ENCODE measurements at regions not wholly inside any gene's neighbourhood (a gene's known extent, or its start where the extent isn't known, plus 50 kb on each side); places are given as distances from the start of the nearest gene placed in this dataset.

GRCh38 chrX:39689376-39690104, 408.2 kb downstream of the BCOR start:
- TF ChIP-seq LCOR (CRISPR knock-in tag; IDR thresholded peaks at IDR 0.05) (no peak), SRSF1 (IDR thresholded peaks at IDR 0.05; ENCODE audit: low read depth, low read length) (no peak)
- ChIA-PET POLR2A (interaction anchor here (0.6 to 0.7 kb wide), 3 partner anchors 21 to 945 kb away, joined by 3 read pairs; no protein-coding TSS in a partner anchor), CTCF (ENCODE audit: low intra/inter-chr PET ratio) (no interaction called here)
- Histone ChIP-seq H3K27ac (ENCODE audit: extremely low read depth, low read depth, low read length) (no peak overlapping the region), H3K4me2 (ENCODE audit: insufficient read depth, low read length) (no peak overlapping the region; the same call in 1 of the 2 replicates), H3K9ac (ENCODE audit: insufficient read depth in 1 of 2, low read depth in 2 of 2, low read length in 2 of 2) (peak overlapping the region; percentile 26 to 71; a peak in 3 of 4 replicates), H3K36me3 (ENCODE audit: control insufficient read depth, insufficient read depth, low read length) (no peaks in the 10 kb centered on the region), H3K4me1 (replicated peaks in 1 of 2; ENCODE audit: control insufficient read depth in 2 of 2, insufficient read depth in 2 of 2, low read length in 2 of 2) (peaks cover 17 to 24% of the 10 kb centered on the region in 2 experiments; a peak in 4 of 5 replicates), H3K4me3 (peak overlapping the region; percentile 30), H2AFZ (ENCODE audit: low read depth, low read length) (peak overlapping the region; percentile 38; the same call in 1 of the 2 replicates), H3K9me3 (replicated peaks; ENCODE audit: control insufficient read depth, insufficient read depth, low read depth, low read length) (no peaks in the 10 kb centered on the region), H3K79me2 (ENCODE audit: control insufficient read depth, insufficient read depth, low read length) (no peaks in the 10 kb centered on the region), H4K20me1 (replicated peaks; ENCODE audit: control insufficient read depth, insufficient read depth, low read length) (no peaks in the 10 kb centered on the region), H3K27me3 (ENCODE audit: control insufficient read depth in 2 of 2, insufficient read depth in 2 of 2, low read length in 2 of 2) (no peaks in the 10 kb centered on the region), H3K9me1 (ENCODE audit: control insufficient read depth, insufficient read depth, low read length) (no peaks in the 10 kb centered on the region)
- in situ Hi-C loops (cut with MboI), result no loop called here
- ATAC-seq (no peak), FAIRE-seq (no peak), DNase-seq (ENCODE audit: extremely low read depth in 1 of 4, low spot score in 3 of 4) (no peak)
- intact Hi-C loops (cut with micrococcal nuclease), result no loop called here
- WGBS (ENCODE audit: insufficient coverage, low coverage, missing lambda C conversion rate), result 50% methylated on average over 19 of the region's 33 CpGs
- BruUV-seq (replicated peaks), result no TSS peak

- Histone ChIP-seq H3K27me3 (ENCODE audit: control insufficient read depth in 2 of 2, insufficient read depth in 2 of 2, low read length in 2 of 2) (no peaks in the 10 kb centered on the region), H3K4me1 (replicated peaks in 1 of 2; ENCODE audit: control insufficient read depth in 2 of 2, insufficient read depth in 2 of 2, low read length in 2 of 2) (peaks cover 17 to 24% of the 10 kb centered on the region in 2 experiments; a peak in 4 of 5 replicates), H3K4me3 (no peak overlapping the region), H3K9me3 (replicated peaks; ENCODE audit: control insufficient read depth, insufficient read depth, low read depth, low read length) (no peaks in the 10 kb centered on the region), H4K20me1 (replicated peaks; ENCODE audit: control insufficient read depth, insufficient read depth, low read length) (no peaks in the 10 kb centered on the region), H3K27ac (ENCODE audit: extremely low read depth, low read depth, low read length) (no peak overlapping the region), H3K9me1 (ENCODE audit: control insufficient read depth, insufficient read depth, low read length) (no peaks in the 10 kb centered on the region), H3K9ac (ENCODE audit: insufficient read depth in 1 of 2, low read depth in 2 of 2, low read length in 2 of 2) (no peak overlapping the region), H2AFZ (ENCODE audit: low read depth, low read length) (no peak overlapping the region), H3K79me2 (ENCODE audit: control insufficient read depth, insufficient read depth, low read length) (no peaks in the 10 kb centered on the region), H3K36me3 (ENCODE audit: control insufficient read depth, insufficient read depth, low read length) (no peaks in the 10 kb centered on the region), H3K4me2 (ENCODE audit: insufficient read depth, low read length) (no peak overlapping the region)
- CTCF ChIA-PET (ENCODE audit: low intra/inter-chr PET ratio), result no interaction called here
- no TSS peak for BruUV-seq (replicated peaks)
- ATAC-seq (no peak), DNase-seq (ENCODE audit: extremely low read depth in 1 of 4, low spot score in 3 of 4) (no peak), FAIRE-seq (no peak)
- TF ChIP-seq ADNP (tag; IDR thresholded peaks at IDR 0.05), result 0 out of 2 replicates have a peak, but pooled peaks have one; percentile 26
- no peak for TF ChIP-seq ZNF695 (CRISPR knock-in tag; IDR thresholded peaks at IDR 0.05)
- peak; percentile 63 for TF ChIP-seq BCOR (IDR thresholded peaks at IDR 0.05)
- no peak for TF ChIP-seq KDM4B (IDR thresholded peaks at IDR 0.05; ENCODE audit: borderline replicate concordance in 2 of 2, low read depth in 1 of 2)
- TF ChIP-seq ZC3H8 (IDR thresholded peaks at IDR 0.05), result no peak
- TF ChIP-seq KDM1A (IDR thresholded peaks at IDR 0.05), result 0 out of 4 replicates have a peak, but pooled peaks have one; percentile 30 to 37
- TF ChIP-seq TARDBP (IDR thresholded peaks at IDR 0.05), result no peak
- no peak for TF ChIP-seq SNAPC5 (CRISPR knock-in tag; IDR thresholded peaks at IDR 0.05)
- TF ChIP-seq BRF1 (IDR thresholded peaks at IDR 0.05; ENCODE audit: borderline replicate concordance, extremely low read depth, insufficient read length), result no peak
- TF ChIP-seq RBM25 (IDR thresholded peaks at IDR 0.05; ENCODE audit: low read depth, low read length, severe bottlenecking), result peak; percentile 72
- TF ChIP-seq ZNF263 (CRISPR knock-in tag; IDR thresholded peaks at IDR 0.05; ENCODE audit: borderline replicate concordance), result no peak
- no peak for TF ChIP-seq NCOA6 (IDR thresholded peaks at IDR 0.05)
- intact Hi-C loops (cut with micrococcal nuclease) (no loop called here), in situ Hi-C loops (cut with MboI) (no loop called here)
- POLR2A ChIA-PET, result no interaction called here
- 55% methylated on average over 13 of the region's 13 CpGs for WGBS (ENCODE audit: insufficient coverage, low coverage, missing lambda C conversion rate)
Measured at GRCh38 chrX:39690541-39691415, 407.0 kb downstream of the BCOR start.
